ENCODE measurements at regions not wholly inside any gene's neighbourhood (a gene's known extent, or its start where the extent isn't known, plus 50 kb on each side); places are given as distances from the start of the nearest gene placed in this dataset.

DNA sequence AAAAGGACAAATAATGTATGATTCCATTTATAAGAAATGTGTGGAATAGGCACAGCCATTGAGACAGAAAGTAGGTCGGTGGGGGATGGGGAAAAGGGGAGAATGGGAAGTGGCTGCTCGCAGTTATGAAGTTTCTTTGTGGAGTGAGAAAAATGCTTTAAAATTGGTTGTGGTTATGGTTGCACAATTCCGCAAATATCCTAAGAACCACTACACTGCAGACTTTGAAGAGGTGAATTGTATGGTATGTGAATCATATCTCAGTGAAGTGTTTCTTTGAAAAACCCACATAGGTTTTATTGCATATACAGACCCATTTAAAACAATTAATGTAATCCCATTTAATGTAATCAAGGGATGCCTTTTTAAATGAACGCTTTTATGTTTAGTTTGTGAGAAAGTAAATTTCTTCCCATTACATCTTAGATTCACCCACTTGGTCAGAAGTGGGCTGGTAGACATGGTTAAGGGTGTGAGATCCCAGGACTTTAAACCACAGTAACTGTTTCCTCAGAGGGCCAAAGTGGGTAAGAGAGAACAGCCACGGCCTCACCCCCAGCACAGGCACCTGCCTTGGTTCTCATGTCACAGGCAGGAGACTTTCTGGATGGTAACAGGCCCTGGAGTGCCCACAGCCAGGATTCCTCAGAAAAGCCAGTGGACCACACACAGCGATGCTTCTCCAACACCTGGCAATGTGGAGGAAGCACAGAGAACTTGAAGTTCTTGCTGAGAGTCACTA lies 119.3 kb upstream of the GJB6 start:
- no peaks in the 10 kb centered on the region for H3K36me3 Mint-ChIP-seq (ENCODE audit: low read depth)
- H3K4me1 ChIP-seq (ENCODE audit: insufficient read depth, low read length): no peaks in the 10 kb centered on the region
- H3K27me3 Mint-ChIP-seq: no peaks in the 10 kb centered on the region
- no peak overlapping the region for H3K27ac Mint-ChIP-seq
- no peak overlapping the region for H3K27ac ChIP-seq (ENCODE audit: low read depth in 1 of 2, low read length in 2 of 2)
- H3K4me3 ChIP-seq (ENCODE audit: low read length): no peak overlapping the region
- no peaks in the 10 kb centered on the region for H3K9me3 Mint-ChIP-seq
- intact Hi-C loops (cut with DNase I, micrococcal nuclease): loop anchor here in 1 of 2 experiments (5.0 kb wide), 1 partner anchor 136 kb away; no protein-coding TSS in a partner anchor
- no peak overlapping the region for H3K4me3 Mint-ChIP-seq
- ATAC-seq (ENCODE audit: poor library complexity): no peak
- no peaks in the 10 kb centered on the region for H3K36me3 ChIP-seq (ENCODE audit: insufficient read depth, low read length)
- peaks cover 5% of the 10 kb centered on the region for H3K4me1 Mint-ChIP-seq (ENCODE audit: low read depth)
- TF ChIP-seq CTCF (IDR thresholded peaks at IDR 0.05): no peak
- H3K9me3 ChIP-seq (ENCODE audit: control insufficient read depth in 1 of 2, insufficient read depth in 1 of 2, low read length in 2 of 2): no peaks in the 10 kb centered on the region
- ChIA-PET CTCF (no interaction called here), POLR2A (no interaction called here)
- no peaks in the 10 kb centered on the region for H3K27me3 ChIP-seq (ENCODE audit: control insufficient read depth in 1 of 2, insufficient read depth in 2 of 2, low read length in 2 of 2)
- no peak for DNase-seq

GRCh38 chr13:20350819-20351218 lies 118.7 kb upstream of the GJB6 start:
- ATAC-seq (ENCODE audit: poor library complexity): no peak
- Histone ChIP-seq H3K9me3 (ENCODE audit: control insufficient read depth in 1 of 2, insufficient read depth in 1 of 2, low read length in 2 of 2) (no peaks in the 10 kb centered on the region), H3K36me3 (ENCODE audit: insufficient read depth, low read length) (no peaks in the 10 kb centered on the region), H3K27me3 (ENCODE audit: control insufficient read depth in 1 of 2, insufficient read depth in 2 of 2, low read length in 2 of 2) (no peaks in the 10 kb centered on the region), H3K4me3 (ENCODE audit: low read length) (no peak overlapping the region), H3K27ac (ENCODE audit: low read depth in 1 of 2, low read length in 2 of 2) (no peak overlapping the region), H3K4me1 (ENCODE audit: insufficient read depth, low read length) (no peaks in the 10 kb centered on the region)
- Mint-ChIP-seq H3K9me3 (no peaks in the 10 kb centered on the region), H3K4me3 (no peak overlapping the region), H3K27ac (no peak overlapping the region), H3K36me3 (ENCODE audit: low read depth) (no peaks in the 10 kb centered on the region), H3K4me1 (ENCODE audit: low read depth) (peaks cover 5% of the 10 kb centered on the region), H3K27me3 (no peaks in the 10 kb centered on the region)
- intact Hi-C loops (cut with DNase I, micrococcal nuclease): loop anchor here in 1 of 2 experiments (5.0 kb wide), 1 partner anchor 136 kb away; no protein-coding TSS in a partner anchor
- no peak for DNase-seq
- ChIA-PET CTCF (no interaction called here), POLR2A (no interaction called here)
- TF ChIP-seq CTCF (IDR thresholded peaks at IDR 0.05): no peak

- Histone ChIP-seq H3K27ac (ENCODE audit: low read depth in 1 of 2, low read length in 2 of 2) (no peak overlapping the region), H3K27me3 (ENCODE audit: control insufficient read depth in 1 of 2, insufficient read depth in 2 of 2, low read length in 2 of 2) (no peaks in the 10 kb centered on the region), H3K4me1 (ENCODE audit: insufficient read depth, low read length) (no peaks in the 10 kb centered on the region), H3K4me3 (ENCODE audit: low read length) (no peak overlapping the region), H3K36me3 (ENCODE audit: insufficient read depth, low read length) (no peaks in the 10 kb centered on the region), H3K9me3 (ENCODE audit: control insufficient read depth in 1 of 2, insufficient read depth in 1 of 2, low read length in 2 of 2) (no peaks in the 10 kb centered on the region)
- Mint-ChIP-seq H3K9me3 (no peaks in the 10 kb centered on the region), H3K4me3 (no peak overlapping the region), H3K4me1 (ENCODE audit: low read depth) (peaks cover 5% of the 10 kb centered on the region), H3K27me3 (no peaks in the 10 kb centered on the region), H3K27ac (no peak overlapping the region), H3K36me3 (ENCODE audit: low read depth) (no peaks in the 10 kb centered on the region)
- DNase-seq (no peak), ATAC-seq (ENCODE audit: poor library complexity) (no peak)
- TF ChIP-seq CTCF (IDR thresholded peaks at IDR 0.05): no peak
- CTCF ChIA-PET: no interaction called here
- POLR2A ChIA-PET: no interaction called here
- intact Hi-C loops (cut with DNase I, micrococcal nuclease): loop anchor here in 1 of 2 experiments (5.0 kb wide), 1 partner anchor 137 kb away; no protein-coding TSS in a partner anchor
Observed at GRCh38 chr13:20350382-20350763, 118.3 kb upstream of the GJB6 start.

Measured in CD4-positive, alpha-beta T cell (primary cell).